Naive thymus-derived CD4-positive, alpha-beta T cell (primary cell): ENCODE measurements at regions not wholly inside any gene's neighbourhood (a gene's known extent, or its start where the extent isn't known, plus 50 kb on each side); places are given as distances from the start of the nearest gene placed in this dataset.

Experiments used
- ATAC-seq: fragments of 150-1000 bp; cut with Tn5 transposase; 2 replicates; pipeline ENCODE4 v1.10.0; 2021; ENCODE audit warnings: mild to moderate bottlenecking, moderate library complexity
- CTCF ChIA-PET: fragments of 350-600 bp; sonication (Branson Sonifier 250); formaldehyde crosslinking; loops from one replicate; lab custom pipeline; 2021; ENCODE audit warnings: antibody characterized with exemption; lab: Charles Lee
- POLR2A ChIA-PET: fragments of 350-600 bp; sonication (Branson Sonifier 250); formaldehyde crosslinking; loops from one replicate; lab custom pipeline; 2021; ENCODE audit warnings: antibody characterized with exemption, inconsistent platforms; lab: Charles Lee
- DNase-seq, 9 donors: peaks; one replicate each; pipeline versions ENCODE4 v3.0.0 to v3.0.0-alpha.2; 2020 to 2022; ENCODE audit warnings: mixed read lengths in 1 of 9
- H3K27ac ChIP-seq: one replicate; pipeline ENCODE4 v1.7.0; 2013; ENCODE audit warnings: mild to moderate bottlenecking, low read depth, low read length, moderate library complexity
- H3K27me3 ChIP-seq, 2 donors: one replicate each; pipeline ENCODE4 v1.7.0; 2013; ENCODE audit warnings: low read length in 2 of 2, mild to moderate bottlenecking in 2 of 2, moderate library complexity in 2 of 2; ENCODE audit not compliant: control insufficient read depth in 2 of 2, insufficient read depth in 2 of 2
- H3K36me3 ChIP-seq, 3 experiments: 1 replicate in 2 of 3; 2 replicates in 1 of 3; pipeline ENCODE4 v1.7.0; 2013; ENCODE audit warnings: low read length in 3 of 3, mild to moderate bottlenecking in 3 of 3, moderate library complexity in 1 of 3; ENCODE audit not compliant: insufficient read depth in 3 of 3, control insufficient read depth in 2 of 3
- H3K4me1 ChIP-seq, 2 donors: one replicate each; pipeline ENCODE4 v1.7.0; 2013; ENCODE audit warnings: low read length in 2 of 2, mild to moderate bottlenecking in 2 of 2, moderate library complexity in 1 of 2; ENCODE audit not compliant: control insufficient read depth in 2 of 2, insufficient read depth in 2 of 2
- H3K4me3 ChIP-seq: 2 replicates; pipeline ENCODE4 v1.7.0; 2013; ENCODE audit warnings: mild to moderate bottlenecking, low read length
- H3K9me3 ChIP-seq, 3 experiments: 1 replicate in 2 of 3; 2 replicates in 1 of 3; pipeline ENCODE4 v1.7.0; 2013; ENCODE audit warnings: low read length in 3 of 3; ENCODE audit not compliant: control insufficient read depth in 2 of 3
- H3K27ac Mint-ChIP-seq, 9 donors: one replicate each; pipeline ENCODE4 v1.8.0; 2020 to 2022; ENCODE audit warnings: mixed read lengths in 9 of 9, mild to moderate bottlenecking in 8 of 9, moderate library complexity in 5 of 9, inconsistent platforms in 2 of 9
- H3K27me3 Mint-ChIP-seq, 5 donors: one replicate each; pipeline ENCODE4 v1.8.0; 2021 to 2022; ENCODE audit warnings: mixed read lengths in 5 of 5, mild to moderate bottlenecking in 1 of 5
- H3K36me3 Mint-ChIP-seq, 5 donors: one replicate each; pipeline ENCODE4 v1.8.0; 2020 to 2022; ENCODE audit warnings: mixed read lengths in 5 of 5, mild to moderate bottlenecking in 3 of 5, inconsistent platforms in 1 of 5
- H3K4me1 Mint-ChIP-seq, 7 donors: one replicate each; pipeline ENCODE4 v1.8.0; 2020 to 2022; ENCODE audit warnings: mixed read lengths in 7 of 7, mild to moderate bottlenecking in 3 of 7, inconsistent platforms in 1 of 7
- H3K4me3 Mint-ChIP-seq, 10 donors: one replicate each; pipeline ENCODE4 v1.8.0; 2020 to 2022; ENCODE audit warnings: mild to moderate bottlenecking in 10 of 10, mixed read lengths in 10 of 10, moderate library complexity in 6 of 10, inconsistent platforms in 2 of 10
- H3K9me3 Mint-ChIP-seq, 11 donors: one replicate each; pipeline ENCODE4 v1.8.0; 2020 to 2022; ENCODE audit warnings: mixed read lengths in 11 of 11, mild to moderate bottlenecking in 4 of 11, inconsistent platforms in 1 of 11, moderate library complexity in 1 of 11
- intact Hi-C, 2 donors: fragments of 100-400 bp; cut with micrococcal nuclease; formaldehyde crosslinking; loops; one replicate each; pipeline ENCODE4 v1.15.1; 2023

- Mint-ChIP-seq H3K27ac (no peak overlapping the region), H3K4me3 (no peak overlapping the region), H3K36me3 (no peaks in the 10 kb centered on the region), H3K9me3 (peaks cover 0 to 4% (median 0%) of the 10 kb centered on the region in 11 donors), H3K27me3 (peaks cover 2 to 14% (median 11%) of the 10 kb centered on the region in 5 donors), H3K4me1 (no peaks in the 10 kb centered on the region)
- CTCF ChIA-PET: no interaction called here
- no peak overlapping the region for H3K27ac ChIP-seq
- no peaks in the 10 kb centered on the region for H3K4me1 ChIP-seq
- no peak overlapping the region for H3K4me3 ChIP-seq
- ATAC-seq (no peak), DNase-seq (no peak)
- no peaks in the 10 kb centered on the region for H3K9me3 ChIP-seq
- intact Hi-C loops: no loop called here
- no peaks in the 10 kb centered on the region for H3K27me3 ChIP-seq
- POLR2A ChIA-PET: interaction anchor here (0.6 kb wide), 1 partner anchor 23 kb away, joined by 3 read pairs; no protein-coding TSS in a partner anchor
- no peaks in the 10 kb centered on the region for H3K36me3 ChIP-seq
These were observed 354.3 kb downstream of the GPAT3 start for GRCh38 chr4:83890231-83890630.

GRCh38 chr4:83889802-83890201 lies 353.9 kb downstream of the GPAT3 start:
- POLR2A ChIA-PET: no interaction called here

GRCh38 chr4:83885256-83886182 lies 349.6 kb downstream of the GPAT3 start:
- Histone ChIP-seq H3K4me3 (no peak overlapping the region), H3K4me1 (no peaks in the 10 kb centered on the region), H3K9me3 (no peaks in the 10 kb centered on the region), H3K36me3 (no peaks in the 10 kb centered on the region), H3K27ac (no peak overlapping the region), H3K27me3 (no peaks in the 10 kb centered on the region)
- H3K27me3 Mint-ChIP-seq: peaks cover 0 to 4% (median 0%) of the 10 kb centered on the region in 5 donors
- ChIA-PET CTCF (interaction anchor here (0.7 kb wide), 1 partner anchor 1199 kb away, joined by 3 read pairs; no protein-coding TSS in a partner anchor), POLR2A (interaction anchor here (0.5 kb wide), 1 partner anchor 1021 kb away, joined by 3 read pairs; no protein-coding TSS in a partner anchor)
- no peak overlapping the region for H3K27ac Mint-ChIP-seq
- no peak for ATAC-seq
- H3K4me1 Mint-ChIP-seq: no peaks in the 10 kb centered on the region
- intact Hi-C loops: loop anchor here in 1 of 2 donors (1.0 kb wide), 1 partner anchor 36 kb away; no protein-coding TSS in a partner anchor
- DNase-seq: no peak
- no peak overlapping the region for H3K4me3 Mint-ChIP-seq
- H3K9me3 Mint-ChIP-seq: no peaks in the 10 kb centered on the region
- no peaks in the 10 kb centered on the region for H3K36me3 Mint-ChIP-seq

More at GRCh38 chr4:83889802-83890201, 353.9 kb downstream of the GPAT3 start:
- H3K4me3 Mint-ChIP-seq: no peak overlapping the region
- H3K36me3 ChIP-seq: no peaks in the 10 kb centered on the region
- CTCF ChIA-PET: no interaction called here
- H3K36me3 Mint-ChIP-seq: no peaks in the 10 kb centered on the region
- H3K4me1 Mint-ChIP-seq: no peaks in the 10 kb centered on the region
- ATAC-seq (no peak), DNase-seq (no peak)
- H3K27me3 ChIP-seq: no peaks in the 10 kb centered on the region
- peaks cover 2 to 14% (median 10%) of the 10 kb centered on the region in 5 donors for H3K27me3 Mint-ChIP-seq
- intact Hi-C loops: no loop called here
- no peaks in the 10 kb centered on the region for H3K4me1 ChIP-seq
- H3K4me3 ChIP-seq: no peak overlapping the region
- H3K27ac Mint-ChIP-seq: no peak overlapping the region
- no peak overlapping the region for H3K27ac ChIP-seq
- H3K9me3 Mint-ChIP-seq: peaks cover 0 to 4% (median 0%) of the 10 kb centered on the region in 11 donors
- H3K9me3 ChIP-seq: no peaks in the 10 kb centered on the region

GRCh38 chr4:83876047-83876446 lies 340.1 kb downstream of the GPAT3 start:
- H3K4me3 ChIP-seq: no peak overlapping the region
- no peaks in the 10 kb centered on the region for H3K4me1 ChIP-seq
- POLR2A ChIA-PET: no interaction called here
- CTCF ChIA-PET: no interaction called here
- H3K27ac ChIP-seq: no peak overlapping the region
- Mint-ChIP-seq H3K4me3 (no peak overlapping the region), H3K27me3 (peaks cover 0 to 13% (median 11%) of the 10 kb centered on the region in 5 donors), H3K27ac (no peak overlapping the region), H3K36me3 (no peaks in the 10 kb centered on the region), H3K9me3 (peaks cover 0 to 4% (median 0%) of the 10 kb centered on the region in 11 donors), H3K4me1 (no peaks in the 10 kb centered on the region)
- no peaks in the 10 kb centered on the region for H3K27me3 ChIP-seq
- ATAC-seq (no peak), DNase-seq (no peak)
- intact Hi-C loops: no loop called here
- no peaks in the 10 kb centered on the region for H3K36me3 ChIP-seq
- no peaks in the 10 kb centered on the region for H3K9me3 ChIP-seq

- Histone ChIP-seq H3K4me3 (no peak overlapping the region), H3K27me3 (no peaks in the 10 kb centered on the region), H3K4me1 (no peaks in the 10 kb centered on the region), H3K9me3 (no peaks in the 10 kb centered on the region), H3K36me3 (no peaks in the 10 kb centered on the region), H3K27ac (no peak overlapping the region)
- Mint-ChIP-seq H3K9me3 (peaks cover 0 to 4% (median 0%) of the 10 kb centered on the region in 11 donors), H3K36me3 (no peaks in the 10 kb centered on the region), H3K27ac (no peak overlapping the region), H3K4me1 (no peaks in the 10 kb centered on the region), H3K27me3 (peaks cover 0 to 13% (median 11%) of the 10 kb centered on the region in 5 donors), H3K4me3 (no peak overlapping the region)
- intact Hi-C loops: no loop called here
- DNase-seq (no peak), ATAC-seq (no peak)
- CTCF ChIA-PET: no interaction called here
- POLR2A ChIA-PET: no interaction called here
These were observed 339.5 kb downstream of the GPAT3 start for GRCh38 chr4:83875437-83875836.

- DNase-seq (no peak), ATAC-seq (no peak)
These were observed 338.1 kb downstream of the GPAT3 start for GRCh38 chr4:83873996-83874395.

More at GRCh38 chr4:83873996-83874395, 338.1 kb downstream of the GPAT3 start:
- Mint-ChIP-seq H3K9me3 (peaks cover 0 to 4% (median 0%) of the 10 kb centered on the region in 11 donors), H3K27ac (no peak overlapping the region), H3K36me3 (no peaks in the 10 kb centered on the region), H3K4me3 (no peak overlapping the region), H3K27me3 (peaks cover 0 to 13% (median 11%) of the 10 kb centered on the region in 5 donors), H3K4me1 (no peaks in the 10 kb centered on the region)
- intact Hi-C loops: no loop called here
- POLR2A ChIA-PET: no interaction called here
- H3K36me3 ChIP-seq: no peaks in the 10 kb centered on the region
- CTCF ChIA-PET: no interaction called here
- no peaks in the 10 kb centered on the region for H3K27me3 ChIP-seq
- H3K4me3 ChIP-seq: no peak overlapping the region
- H3K4me1 ChIP-seq: no peaks in the 10 kb centered on the region
- H3K9me3 ChIP-seq: no peaks in the 10 kb centered on the region
- no peak overlapping the region for H3K27ac ChIP-seq
